GM18499 (cell line): ENCODE measurements at regions not wholly inside any gene's neighbourhood (a gene's known extent, or its start where the extent isn't known, plus 50 kb on each side); places are given as distances from the start of the nearest gene placed in this dataset.

Experiments used
- ATAC-seq: cut with Tn5 transposase; IDR thresholded peaks from one replicate; pipeline ENCODE4 v1.9.1; 2021; ENCODE audit warnings: moderate number of reproducible peaks; ENCODE audit not compliant: insufficient read depth, unreplicated experiment

GRCh38 chr4:165760182-165760581 is 112.9 kb upstream of the TLL1 start:
- ATAC-seq: no peak

GRCh38 chr4:165761963-165762362 is 111.1 kb upstream of the TLL1 start:
- no peak for ATAC-seq

GRCh38 chr4:165763640-165764039 is 109.4 kb upstream of the TLL1 start:
- ATAC-seq: no peak

- no peak for ATAC-seq
Observed at GRCh38 chr4:165765053-165765452, 108.0 kb upstream of the TLL1 start.

- no peak for ATAC-seq
Observed at GRCh38 chr4:165766018-165766417, 107.0 kb upstream of the TLL1 start.

GRCh38 chr4:165766976-165767375 is 106.1 kb upstream of the TLL1 start:
- no peak for ATAC-seq

- ATAC-seq: no peak
Observed at GRCh38 chr4:165767671-165768070, 105.4 kb upstream of the TLL1 start.

GRCh38 chr4:165768281-165768680 is 104.8 kb upstream of the TLL1 start:
- ATAC-seq: no peak

GRCh38 chr4:165774326-165774725 is 98.7 kb upstream of the TLL1 start:
- no peak for ATAC-seq

- no peak for ATAC-seq
Observed at GRCh38 chr4:165779950-165780670, 92.9 kb upstream of the TLL1 start.

- ATAC-seq: no peak
Observed at GRCh38 chr4:165780735-165781134, 92.3 kb upstream of the TLL1 start.

- ATAC-seq: no peak
Observed at GRCh38 chr4:165782623-165783022, 90.4 kb upstream of the TLL1 start.

GRCh38 chr4:165783626-165784025 is 89.4 kb upstream of the TLL1 start:
- ATAC-seq: no peak

- ATAC-seq: no peak
Observed at GRCh38 chr4:165784672-165785071, 88.4 kb upstream of the TLL1 start.

GRCh38 chr4:165785337-165785736 is 87.7 kb upstream of the TLL1 start:
- no peak for ATAC-seq

GRCh38 chr4:165787516-165788274 is 85.3 kb upstream of the TLL1 start:
- ATAC-seq: no peak

GRCh38 chr4:165788686-165789463 is 84.2 kb upstream of the TLL1 start:
- no peak for ATAC-seq

GRCh38 chr4:165793236-165793635 is 79.8 kb upstream of the TLL1 start:
- no peak for ATAC-seq

- ATAC-seq: no peak
Observed at GRCh38 chr4:165794834-165795233, 78.2 kb upstream of the TLL1 start.

GRCh38 chr4:165799384-165799815 is 73.6 kb upstream of the TLL1 start:
- ATAC-seq: no peak

- no peak for ATAC-seq
Observed at GRCh38 chr4:165802452-165802851, 70.6 kb upstream of the TLL1 start.
